IPS-NIHi7 (cell line): ENCODE measurements at regions not wholly inside any gene's neighbourhood (a gene's known extent, or its start where the extent isn't known, plus 50 kb on each side); places are given as distances from the start of the nearest gene placed in this dataset.

ENCODE experiments used
- DNase-seq: peaks from one replicate; pipeline ENCODE4 v3.0.0; 2012; ENCODE audit warnings: mixed read lengths; ENCODE audit errors: extremely low spot score

DNA sequence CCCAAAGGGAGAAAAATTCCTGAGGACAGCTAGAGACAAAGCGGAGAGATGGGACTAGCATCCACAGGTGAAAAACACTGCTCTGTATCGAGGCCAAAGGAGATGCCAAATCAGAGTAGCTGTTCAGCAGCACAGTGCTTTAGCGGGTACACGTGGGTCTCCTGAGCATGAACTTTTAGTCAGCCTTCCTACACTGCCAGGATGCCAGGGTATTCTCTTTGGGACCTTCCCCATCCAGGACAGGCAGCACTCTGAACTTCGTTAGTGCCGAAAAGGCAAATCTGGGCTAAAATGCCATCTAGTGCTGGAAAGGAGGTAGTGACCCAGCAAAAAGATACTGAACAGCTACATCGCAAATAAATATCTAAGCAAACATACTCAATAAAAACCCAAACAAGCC, 64.9 kb downstream of the C6orf58 start:
- peak; percentile 63 for DNase-seq
